H1 (cell line): ENCODE measurements at regions not wholly inside any gene's neighbourhood (a gene's known extent, or its start where the extent isn't known, plus 50 kb on each side); places are given as distances from the start of the nearest gene placed in this dataset.

Source experiments
- CTCF ChIA-PET: fragments of 300-600 bp; sonication (Branson Sonifier 250); formaldehyde crosslinking; loops from one replicate; lab custom pipeline; 2021; ENCODE audit not compliant: partially characterized antibody; lab: Charles Lee
- POLR2A ChIA-PET: fragments of 300-600 bp; sonication (Branson Sonifier 250); formaldehyde crosslinking; loops from one replicate; lab custom pipeline; 2021; ENCODE audit warnings: inconsistent platforms; ENCODE audit not compliant: partially characterized antibody; lab: Charles Lee
- DNase-seq, 2 experiments: peaks; one replicate each; pipeline versions ENCODE4 v3.0.0 to v3.0.0-alpha.2; 2010 to 2022; ENCODE audit warnings: low spot score in 2 of 2, low read depth in 1 of 2, mixed read lengths in 1 of 2
- FAIRE-seq: peaks from 2 replicates; lab custom pipeline; 2011; peaks lifted over from hg19 to GRCh38; lab: Jason Lieb, UNC
- H2AFZ ChIP-seq: 2 replicates; pipeline ENCODE4 v1.8.1; 2012; ENCODE audit warnings: low read length, inconsistent platforms
- H2AK5ac ChIP-seq: 2 replicates; pipeline ENCODE4 v1.6.1; 2013; ENCODE audit warnings: low read depth, low read length
- H2BK120ac ChIP-seq: replicated peaks from 2 replicates; pipeline ENCODE3; 2013; ENCODE audit warnings: low read depth, low read length, inconsistent platforms
- H2BK12ac ChIP-seq: 2 replicates; pipeline ENCODE4 v1.6.1; 2013; ENCODE audit warnings: low read depth, low read length
- H2BK15ac ChIP-seq: 2 replicates; pipeline ENCODE4 v1.6.1; 2013; ENCODE audit warnings: low read length
- H2BK20ac ChIP-seq: 2 replicates; pipeline ENCODE4 v1.6.1; 2013; ENCODE audit warnings: low read length
- H2BK5ac ChIP-seq: 2 replicates; pipeline ENCODE4 v1.6.1; 2013; ENCODE audit warnings: low read depth, low read length
- H3K14ac ChIP-seq: 2 replicates; pipeline ENCODE4 v1.6.1; 2013; ENCODE audit warnings: inconsistent platforms; ENCODE audit not compliant: insufficient read length
- H3K18ac ChIP-seq: 2 replicates; pipeline ENCODE4 v1.6.1; 2013; ENCODE audit warnings: low read length; ENCODE audit errors: extremely low read depth
- H3K23ac ChIP-seq: 2 replicates; pipeline ENCODE4 v1.6.1; 2013; ENCODE audit warnings: inconsistent platforms; ENCODE audit not compliant: insufficient read length
- H3K23me2 ChIP-seq: 2 replicates; pipeline ENCODE4 v1.6.1; 2013; ENCODE audit warnings: low read depth, low read length
- H3K27ac ChIP-seq: 2 replicates; pipeline ENCODE4 v1.6.1; 2011; ENCODE audit warnings: low read depth, low read length, inconsistent platforms
- H3K27me3 ChIP-seq, 4 experiments: replicated peaks in 1 of 4; 1 replicate in 1 of 4; 2 replicates in 3 of 4; pipeline versions ENCODE4 v1.6.1 to v1.8.1; 2011 to 2013; ENCODE audit warnings: low read length in 3 of 4, mild to moderate bottlenecking in 3 of 4, inconsistent platforms in 2 of 4, mixed read lengths in 2 of 4, moderate library complexity in 1 of 4; ENCODE audit not compliant: control insufficient read depth in 3 of 4, insufficient read depth in 3 of 4; ENCODE audit errors: extremely low read depth in 1 of 4
- H3K36me3 ChIP-seq, 4 experiments: 2 replicates each; pipeline versions ENCODE4 v1.6.1 to v1.8.1; 2011 to 2013; ENCODE audit warnings: mild to moderate bottlenecking in 4 of 4, low read length in 3 of 4, moderate library complexity in 2 of 4, control low read depth in 1 of 4, inconsistent platforms in 1 of 4; ENCODE audit not compliant: insufficient read depth in 4 of 4, control insufficient read depth in 2 of 4
- H3K4ac ChIP-seq: replicated peaks from 2 replicates; pipeline ENCODE3; 2013; ENCODE audit warnings: low read length, low read depth, mixed read lengths, inconsistent platforms; ENCODE audit not compliant: insufficient read length
- H3K4me1 ChIP-seq, 4 experiments: replicated peaks in 1 of 4; 1 replicate in 1 of 4; 2 replicates in 3 of 4; pipeline versions ENCODE4 v1.6.1 to v1.8.1; 2011 to 2013; ENCODE audit warnings: low read length in 3 of 4, inconsistent platforms in 2 of 4, mixed read lengths in 1 of 4; ENCODE audit not compliant: insufficient read depth in 4 of 4, control insufficient read depth in 3 of 4
- H3K4me2 ChIP-seq, 2 experiments: 2 replicates each; pipeline versions ENCODE4 v1.6.1 to v1.8.1; 2011 to 2013; ENCODE audit warnings: low read depth in 2 of 2, low read length in 2 of 2, control low read depth in 1 of 2, inconsistent platforms in 1 of 2, mild to moderate bottlenecking in 1 of 2; ENCODE audit not compliant: insufficient read depth in 1 of 2
- H3K4me3 ChIP-seq, 4 experiments: fragments of 200-600, 300-600 bp in 1 of 4; sonication (generic), shearing (Covaris generic), sonication (Bioruptor Twin) in 1 of 4; 2 replicates each; pipeline versions ENCODE4 v1.5.1 to v1.8.1; 2011 to 2016; ENCODE audit warnings: low read length in 4 of 4, low read depth in 3 of 4, control low read depth in 2 of 4, inconsistent platforms in 2 of 4, mild to moderate bottlenecking in 2 of 4, mixed read lengths in 1 of 4, moderate library complexity in 1 of 4; ENCODE audit not compliant: insufficient read depth in 2 of 4; ENCODE audit errors: extremely low read depth in 1 of 4
- H3K56ac ChIP-seq: replicated peaks from 2 replicates; pipeline ENCODE3; 2013; ENCODE audit warnings: low read depth, mild to moderate bottlenecking, mixed read lengths, low read length, inconsistent platforms; ENCODE audit not compliant: insufficient read length
- H3K79me1 ChIP-seq: 2 replicates; pipeline ENCODE4 v1.6.1; 2013; ENCODE audit warnings: low read depth, low read length, control low read depth
- H3K79me2 ChIP-seq, 2 experiments: 2 replicates each; pipeline versions ENCODE4 v1.6.1 to v1.8.1; 2012 to 2013; ENCODE audit warnings: low read length in 2 of 2, mild to moderate bottlenecking in 2 of 2, inconsistent platforms in 1 of 2; ENCODE audit not compliant: insufficient read depth in 2 of 2, control insufficient read depth in 1 of 2
- H3K9ac ChIP-seq, 4 experiments: replicated peaks in 1 of 4; 1 replicate in 1 of 4; 2 replicates in 3 of 4; pipeline versions ENCODE4 v1.6.1 to v1.8.1; 2011 to 2013; ENCODE audit warnings: low read depth in 3 of 4, low read length in 3 of 4, control low read depth in 2 of 4, mild to moderate bottlenecking in 2 of 4, moderate library complexity in 2 of 4, inconsistent platforms in 1 of 4; ENCODE audit errors: extremely low read depth in 1 of 4
- H3K9me3 ChIP-seq, 2 experiments: 2 replicates each; pipeline versions ENCODE4 v1.6.1 to v1.8.1; 2012 to 2013; ENCODE audit warnings: mild to moderate bottlenecking in 2 of 2, moderate library complexity in 2 of 2, control low read depth in 1 of 2, inconsistent platforms in 1 of 2, low read depth in 1 of 2, low read length in 1 of 2, mixed read lengths in 1 of 2; ENCODE audit not compliant: insufficient read depth in 2 of 2
- H4K20me1 ChIP-seq, 2 experiments: replicated peaks in 1 of 2; 2 replicates each; pipeline versions ENCODE3 to v1.8.1; 2011 to 2013; ENCODE audit warnings: inconsistent platforms in 2 of 2, low read length in 2 of 2, mild to moderate bottlenecking in 1 of 2; ENCODE audit not compliant: insufficient read depth in 2 of 2, control insufficient read depth in 1 of 2
- H4K5ac ChIP-seq: 2 replicates; pipeline ENCODE4 v1.6.1; 2013; ENCODE audit warnings: low read length, low read depth, mixed read lengths, inconsistent platforms; ENCODE audit not compliant: insufficient read length
- H4K8ac ChIP-seq: 2 replicates; pipeline ENCODE4 v1.8.0; 2013; ENCODE audit warnings: mild to moderate bottlenecking, moderate library complexity, low read length, inconsistent platforms; ENCODE audit not compliant: insufficient read depth; ENCODE audit errors: extremely low read depth
- H4K91ac ChIP-seq: replicated peaks from 2 replicates; pipeline ENCODE3; 2013; ENCODE audit warnings: low read length, mixed read lengths, inconsistent platforms; ENCODE audit not compliant: insufficient read length
- BCL11A ChIP-seq, 2 experiments: IDR thresholded peaks; one replicate each; pipeline ENCODE4 v1.6.1; 2011; ENCODE audit warnings: low read depth in 2 of 2, low read length in 2 of 2, mild to moderate bottlenecking in 2 of 2
- CREB1 ChIP-seq: IDR thresholded peaks from 2 replicates; pipeline ENCODE4 v1.6.1; 2012; ENCODE audit warnings: inconsistent platforms
- EZH2 ChIP-seq: fragments of 200-600 bp; sonication (generic); IDR thresholded peaks from 2 replicates; pipeline ENCODE4 v1.7.1; 2012; ENCODE audit warnings: low read depth, mild to moderate bottlenecking, moderate library complexity, low read length, inconsistent platforms; ENCODE audit not compliant: severe bottlenecking
- GTF2F1 ChIP-seq: IDR thresholded peaks from 2 replicates; pipeline ENCODE4 v1.6.1; 2012; ENCODE audit warnings: low read depth, low read length, improper control_type of control experiment, borderline replicate concordance
- JUND ChIP-seq: IDR thresholded peaks from 2 replicates; pipeline ENCODE4 v1.6.1; 2011; ENCODE audit warnings: mild to moderate bottlenecking, improper control_type of control experiment, low read length
- KDM4A ChIP-seq: IDR thresholded peaks from one replicate; pipeline ENCODE4 v1.7.1; 2012; ENCODE audit warnings: low read depth, mild to moderate bottlenecking, moderate library complexity, low read length, inconsistent platforms; ENCODE audit not compliant: severe bottlenecking
- MAFK ChIP-seq: IDR thresholded peaks from 2 replicates; pipeline ENCODE4 v1.6.1; 2012; ENCODE audit warnings: low read depth, mild to moderate bottlenecking, improper control_type of control experiment, low read length
- NRF1 ChIP-seq: IDR thresholded peaks from 2 replicates; pipeline ENCODE4 v1.6.1; 2011; ENCODE audit warnings: mild to moderate bottlenecking, low read depth, low read length, improper control_type of control experiment
- PHF8 ChIP-seq: fragments of 200-600 bp; sonication (generic); conservative IDR thresholded peaks from 2 replicates; pipeline ENCODE4 v1.7.1; 2012; ENCODE audit warnings: low read depth, mild to moderate bottlenecking, inconsistent platforms, low read length, moderate library complexity
- POLR2AphosphoS5 ChIP-seq: IDR thresholded peaks from 2 replicates; pipeline ENCODE4 v1.6.1; 2011; ENCODE audit warnings: low read depth, low read length
- RBBP5 ChIP-seq: IDR thresholded peaks from 2 replicates; pipeline ENCODE4 v1.7.1; 2012; ENCODE audit warnings: low read depth, mild to moderate bottlenecking, inconsistent platforms, low read length, moderate library complexity, borderline replicate concordance
- SIRT6 ChIP-seq: IDR thresholded peaks from one replicate; pipeline ENCODE4 v1.7.1; 2012; ENCODE audit warnings: low read length, inconsistent platforms
- SP2 ChIP-seq: IDR thresholded peaks from 2 replicates; pipeline ENCODE4 v1.6.1; 2012; ENCODE audit warnings: mild to moderate bottlenecking, low read length, inconsistent platforms
- SP4 ChIP-seq: IDR thresholded peaks from 2 replicates; pipeline ENCODE4 v1.6.1; 2012; ENCODE audit warnings: low read length, inconsistent platforms
- SUZ12 ChIP-seq: fragments of 200-600 bp; sonication (generic); IDR thresholded peaks from 2 replicates; pipeline ENCODE4 v1.6.1; 2012; ENCODE audit warnings: mild to moderate bottlenecking, inconsistent platforms, low read length, moderate library complexity, mixed read lengths
- TAF1 ChIP-seq: IDR thresholded peaks from 2 replicates; pipeline ENCODE4 v1.6.1; 2011; ENCODE audit warnings: mild to moderate bottlenecking, low read depth, low read length
- TAF7 ChIP-seq: optimal IDR thresholded peaks from 2 replicates; pipeline ENCODE3; 2011; ENCODE audit warnings: low read depth, mild to moderate bottlenecking, inconsistent platforms, low read length, moderate library complexity, borderline replicate concordance
- TCF12 ChIP-seq: IDR thresholded peaks from 2 replicates; pipeline ENCODE4 v1.6.1; 2011; ENCODE audit warnings: low read depth, mild to moderate bottlenecking, low read length
- WGBS, 2 experiments: shearing (Covaris generic) in 1 of 2; methylation state at CpG; one replicate each; pipeline versions ENCODE4 v1.1.6 to v1.1.7; 2013 to 2015; ENCODE audit warnings: low lambda C conversion rate in 2 of 2, mixed read lengths in 2 of 2, inconsistent platforms in 1 of 2, low coverage in 1 of 2, missing lambda C conversion rate in 1 of 2; ENCODE audit not compliant: insufficient replicate concordance in 2 of 2, insufficient coverage in 1 of 2, insufficient read length in 1 of 2; ENCODE audit errors: extremely low coverage in 1 of 2, missing lambda C conversion rate in 1 of 2; 5-methylcytosine and 5-hydroxymethylcytosine counted together

DNA sequence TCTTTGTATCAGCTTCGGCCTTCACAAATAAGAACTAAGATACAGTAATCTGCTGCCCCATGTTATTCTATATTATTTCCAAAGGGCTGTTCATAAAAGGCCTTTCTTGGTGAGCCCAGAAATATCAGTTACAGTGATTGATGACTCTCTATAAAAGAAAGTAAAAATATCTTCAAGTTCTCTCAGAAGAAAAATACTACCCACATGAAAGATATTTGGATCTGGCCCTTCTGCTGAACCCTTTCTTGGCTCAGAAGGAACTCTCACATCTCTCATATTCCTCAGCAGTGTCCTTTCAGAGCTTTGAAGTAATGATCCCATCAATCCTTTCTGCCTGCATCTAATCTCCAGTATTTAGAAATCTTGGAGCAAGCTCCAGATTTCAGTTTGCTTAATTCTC is 76.3 kb upstream of the SLITRK1 start:
- no peaks in the 10 kb centered on the region for H3K36me3 ChIP-seq
- WGBS, 2 experiments = 100% methylated on average over 1 of the region's 1 CpG; no CpG with 5 or more reads in 1 of the 2 experiments
- POLR2A ChIA-PET = no interaction called here

More for the DNA sequence above, 76.3 kb upstream of the SLITRK1 start:
- no peak overlapping the region for H3K4me3 ChIP-seq
- H3K23ac ChIP-seq = no peak overlapping the region
- no peak overlapping the region for H2BK15ac ChIP-seq
- H4K91ac ChIP-seq = no peak overlapping the region
- no peak overlapping the region for H2AFZ ChIP-seq
- no peaks in the 10 kb centered on the region for H3K27me3 ChIP-seq
- H3K56ac ChIP-seq = no peak overlapping the region
- H3K27ac ChIP-seq = no peak overlapping the region
- H3K23me2 ChIP-seq = no peaks in the 10 kb centered on the region
- no peak overlapping the region for H2AK5ac ChIP-seq
- H2BK12ac ChIP-seq = no peak overlapping the region
- no peaks in the 10 kb centered on the region for H3K79me2 ChIP-seq
- no peaks in the 10 kb centered on the region for H4K20me1 ChIP-seq
- H3K4me2 ChIP-seq = no peak overlapping the region
- H4K5ac ChIP-seq = no peak overlapping the region
- H3K9me3 ChIP-seq = no peaks in the 10 kb centered on the region
- no peaks in the 10 kb centered on the region for H3K79me1 ChIP-seq
- H3K4ac ChIP-seq = no peak overlapping the region
- TF ChIP-seq GTF2F1 = no peak
- TF ChIP-seq CREB1 = no peak
- TF ChIP-seq JUND = no peak
- no peak for TF ChIP-seq EZH2
- no peak for TF ChIP-seq TAF7
- no peak for TF ChIP-seq RBBP5
- TF ChIP-seq MAFK = no peak
- no peak for TF ChIP-seq PHF8
- TF ChIP-seq POLR2AphosphoS5 = no peak
- TF ChIP-seq KDM4A = no peak
- no peak for TF ChIP-seq TAF1
- no peak for TF ChIP-seq SUZ12
- TF ChIP-seq TCF12 = no peak
- TF ChIP-seq SIRT6 = no peak
- TF ChIP-seq NRF1 = no peak
- TF ChIP-seq SP4 = no peak
- no peak for TF ChIP-seq BCL11A (IDR thresholded peaks at IDR 0.05; ENCODE audit: low read depth in 2 of 2, low read length in 2 of 2)
- TF ChIP-seq SP2 = no peak
- TF ChIP-seq, all 59 proteins: peak for 0
- CTCF ChIA-PET = no interaction called here
- no peak overlapping the region for H4K8ac ChIP-seq
- H2BK120ac ChIP-seq = no peak overlapping the region
- no peaks in the 10 kb centered on the region for H3K4me1 ChIP-seq
- H2BK20ac ChIP-seq = no peak overlapping the region
- no peak overlapping the region for H2BK5ac ChIP-seq
- H3K14ac ChIP-seq = no peak overlapping the region
- no peak overlapping the region for H3K18ac ChIP-seq
- H3K9ac ChIP-seq = no peak overlapping the region
- no peak for FAIRE-seq
- no peak for DNase-seq
